ENCODE measurements at regions not wholly inside any gene's neighbourhood (a gene's known extent, or its start where the extent isn't known, plus 50 kb on each side); places are given as distances from the start of the nearest gene placed in this dataset.

DNA sequence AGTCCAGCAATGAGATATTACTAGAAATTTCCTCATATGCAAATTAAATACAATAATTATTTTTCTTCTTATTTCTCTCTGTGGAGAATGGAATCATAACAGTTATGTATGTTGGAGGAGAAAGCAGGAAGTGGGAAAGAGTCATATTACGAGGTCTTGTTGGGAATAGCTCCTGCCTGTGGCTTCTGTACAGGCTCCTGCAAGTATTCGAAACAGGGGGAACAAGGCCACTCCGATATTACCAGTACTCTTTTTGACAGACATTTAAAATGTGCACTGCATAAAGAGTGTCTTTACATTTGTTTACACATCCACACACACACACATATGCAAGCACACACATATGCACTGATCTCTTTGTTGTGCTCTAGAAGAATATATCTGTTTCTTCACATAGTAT lies 812.0 kb upstream of the ZNF608 start:
- no peak overlapping the region for H3K4me3 ChIP-seq (ENCODE audit: low read length)
- no peaks in the 10 kb centered on the region for H3K9me3 ChIP-seq (ENCODE audit: control insufficient read depth, insufficient read depth, low read length)
- no peaks in the 10 kb centered on the region for H3K36me3 Mint-ChIP-seq
- no peaks in the 10 kb centered on the region for H3K4me1 ChIP-seq (ENCODE audit: control insufficient read depth, insufficient read depth, low read length)
- 76% methylated on average over 3 of the region's 3 CpGs for WGBS (ENCODE audit: insufficient coverage)
- H3K4me3 Mint-ChIP-seq: no peak overlapping the region
- no peaks in the 10 kb centered on the region for H3K27me3 ChIP-seq (ENCODE audit: control insufficient read depth, insufficient read depth, low read length)
- TF ChIP-seq, protein P1, sequence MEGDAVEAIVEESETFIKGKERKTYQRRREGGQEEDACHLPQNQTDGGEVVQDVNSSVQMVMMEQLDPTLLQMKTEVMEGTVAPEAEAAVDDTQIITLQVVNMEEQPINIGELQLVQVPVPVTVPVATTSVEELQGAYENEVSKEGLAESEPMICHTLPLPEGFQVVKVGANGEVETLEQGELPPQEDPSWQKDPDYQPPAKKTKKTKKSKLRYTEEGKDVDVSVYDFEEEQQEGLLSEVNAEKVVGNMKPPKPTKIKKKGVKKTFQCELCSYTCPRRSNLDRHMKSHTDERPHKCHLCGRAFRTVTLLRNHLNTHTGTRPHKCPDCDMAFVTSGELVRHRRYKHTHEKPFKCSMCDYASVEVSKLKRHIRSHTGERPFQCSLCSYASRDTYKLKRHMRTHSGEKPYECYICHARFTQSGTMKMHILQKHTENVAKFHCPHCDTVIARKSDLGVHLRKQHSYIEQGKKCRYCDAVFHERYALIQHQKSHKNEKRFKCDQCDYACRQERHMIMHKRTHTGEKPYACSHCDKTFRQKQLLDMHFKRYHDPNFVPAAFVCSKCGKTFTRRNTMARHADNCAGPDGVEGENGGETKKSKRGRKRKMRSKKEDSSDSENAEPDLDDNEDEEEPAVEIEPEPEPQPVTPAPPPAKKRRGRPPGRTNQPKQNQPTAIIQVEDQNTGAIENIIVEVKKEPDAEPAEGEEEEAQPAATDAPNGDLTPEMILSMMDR (IDR thresholded peaks at IDR 0.05): no peak
- H3K27ac ChIP-seq (ENCODE audit: low read length): no peak overlapping the region
- H3K27me3 Mint-ChIP-seq (ENCODE audit: low read depth in 2 of 2): peaks cover 0 to 3% of the 10 kb centered on the region in 2 donors
- H3K4me1 Mint-ChIP-seq: no peaks in the 10 kb centered on the region
- ATAC-seq (no peak), DNase-seq (no peak)
- intact Hi-C loops (cut with micrococcal nuclease): no loop called here
- no peaks in the 10 kb centered on the region for H3K9me3 Mint-ChIP-seq
- H3K36me3 ChIP-seq (ENCODE audit: control insufficient read depth, insufficient read depth, low read length): no peaks in the 10 kb centered on the region
- H3K27ac Mint-ChIP-seq: no peak overlapping the region

DNA sequence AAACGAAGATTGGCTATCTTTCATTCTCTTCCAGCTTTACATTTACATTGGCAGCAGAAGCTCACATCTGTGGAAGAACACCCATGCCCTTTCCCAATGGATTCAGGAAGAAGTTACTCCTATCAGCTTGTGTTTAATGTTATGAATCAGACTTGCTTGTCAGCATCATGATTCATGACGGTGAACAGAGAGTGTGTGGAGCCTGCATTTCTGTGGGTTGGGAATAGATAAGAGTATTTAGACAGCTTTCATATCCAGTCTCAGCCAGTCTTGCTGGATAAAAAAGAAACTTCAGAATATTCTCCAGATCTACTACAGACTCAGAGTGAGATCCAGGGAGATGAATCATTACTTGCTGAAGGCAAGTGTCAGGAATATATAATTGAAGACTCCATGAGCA lies 812.9 kb upstream of the ZNF608 start:
- Histone ChIP-seq H3K4me3 (ENCODE audit: low read length) (no peak overlapping the region), H3K4me1 (ENCODE audit: control insufficient read depth, insufficient read depth, low read length) (no peaks in the 10 kb centered on the region), H3K27ac (ENCODE audit: low read length) (no peak overlapping the region), H3K27me3 (ENCODE audit: control insufficient read depth, insufficient read depth, low read length) (no peaks in the 10 kb centered on the region), H3K9me3 (ENCODE audit: control insufficient read depth, insufficient read depth, low read length) (no peaks in the 10 kb centered on the region), H3K36me3 (ENCODE audit: control insufficient read depth, insufficient read depth, low read length) (no peaks in the 10 kb centered on the region)
- ATAC-seq: no peak
- Mint-ChIP-seq H3K27me3 (ENCODE audit: low read depth in 2 of 2) (peaks cover 0 to 3% of the 10 kb centered on the region in 2 donors), H3K36me3 (no peaks in the 10 kb centered on the region), H3K4me3 (no peak overlapping the region), H3K9me3 (no peaks in the 10 kb centered on the region), H3K4me1 (no peaks in the 10 kb centered on the region), H3K27ac (no peak overlapping the region)
- 100% methylated on average over 2 of the region's 2 CpGs for WGBS (ENCODE audit: insufficient coverage)
- intact Hi-C loops (cut with micrococcal nuclease): no loop called here
- TF ChIP-seq, protein P1 (IDR thresholded peaks at IDR 0.05): no peak
- DNase-seq: no peak

DNA sequence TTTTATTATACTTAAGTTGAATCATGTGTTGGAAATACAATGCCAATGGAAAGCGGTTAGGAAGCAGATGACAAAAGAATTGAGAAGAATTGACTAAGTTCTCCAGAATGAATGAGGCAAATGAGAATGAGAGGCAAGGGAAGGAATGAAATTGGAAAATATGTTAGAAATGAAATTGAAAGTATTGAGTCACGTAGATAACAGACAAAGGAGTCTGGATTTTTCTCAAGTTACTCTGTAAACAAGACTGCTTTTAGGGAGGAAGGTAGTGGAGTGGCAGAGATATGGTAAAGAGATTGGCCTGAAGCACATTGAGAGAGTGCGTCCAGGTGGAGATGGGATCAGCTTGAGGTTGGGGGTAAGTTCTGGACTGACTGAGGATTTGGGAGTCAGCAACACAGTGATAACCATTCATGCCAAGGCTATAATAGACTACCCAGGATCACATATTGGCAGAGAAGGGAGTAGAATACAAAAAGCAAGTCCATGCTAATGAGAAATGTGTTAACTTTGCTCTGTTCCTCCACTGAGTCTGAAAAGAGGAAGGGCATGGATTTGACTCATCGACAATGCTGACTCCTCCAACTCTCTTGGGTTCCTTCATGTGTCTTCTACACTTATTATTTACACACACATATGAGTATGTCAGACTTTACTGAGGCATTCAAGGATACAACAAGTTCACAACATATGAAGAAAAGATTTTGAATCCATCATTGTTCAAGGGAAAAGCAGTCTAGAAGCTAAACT lies 814.2 kb upstream of the ZNF608 start:
- no peaks in the 10 kb centered on the region for H3K36me3 Mint-ChIP-seq
- no peak overlapping the region for H3K27ac ChIP-seq (ENCODE audit: low read length)
- intact Hi-C loops (cut with micrococcal nuclease): no loop called here

More for the DNA sequence above, 814.2 kb upstream of the ZNF608 start:
- Mint-ChIP-seq H3K27me3 (ENCODE audit: low read depth in 2 of 2) (peaks cover 0 to 3% of the 10 kb centered on the region in 2 donors), H3K27ac (no peak overlapping the region), H3K4me3 (no peak overlapping the region), H3K4me1 (no peaks in the 10 kb centered on the region), H3K9me3 (no peaks in the 10 kb centered on the region)
- no peaks in the 10 kb centered on the region for H3K27me3 ChIP-seq (ENCODE audit: control insufficient read depth, insufficient read depth, low read length)
- 76% methylated on average over 4 of the region's 4 CpGs for WGBS (ENCODE audit: insufficient coverage)
- DNase-seq (no peak), ATAC-seq (no peak)
- no peaks in the 10 kb centered on the region for H3K4me1 ChIP-seq (ENCODE audit: control insufficient read depth, insufficient read depth, low read length)
- no peaks in the 10 kb centered on the region for H3K9me3 ChIP-seq (ENCODE audit: control insufficient read depth, insufficient read depth, low read length)
- H3K36me3 ChIP-seq (ENCODE audit: control insufficient read depth, insufficient read depth, low read length): no peaks in the 10 kb centered on the region
- no peak overlapping the region for H3K4me3 ChIP-seq (ENCODE audit: low read length)
- TF ChIP-seq, protein P1 (IDR thresholded peaks at IDR 0.05): no peak

All from natural killer cell (primary cell).